ENCODE measurements at regions not wholly inside any gene's neighbourhood (a gene's known extent, or its start where the extent isn't known, plus 50 kb on each side); places are given as distances from the start of the nearest gene placed in this dataset.
"Not testable (repeated sequence)": the region's sequence is repeated elsewhere in the genome, so short reads cannot be mapped to it uniquely, and the experiment has no call there.

DNA sequence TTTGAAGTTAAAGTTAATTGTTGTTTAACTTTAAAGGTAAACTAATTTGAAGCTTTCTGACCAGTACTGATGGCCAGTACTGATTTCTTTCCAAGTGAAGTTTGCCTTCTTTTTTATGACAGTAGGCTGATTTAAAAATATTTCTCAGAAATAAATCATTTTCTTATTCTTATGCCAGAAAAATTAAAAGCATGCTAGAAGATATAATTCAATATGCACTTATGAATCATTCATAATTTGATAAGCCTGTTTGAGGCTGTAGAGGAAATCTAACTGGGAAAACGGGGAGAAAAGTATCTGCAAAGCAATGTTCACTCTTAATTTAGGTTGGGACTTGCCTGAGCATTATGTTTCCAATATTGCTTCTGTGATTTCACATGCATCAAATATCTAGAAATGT lies 1112.0 kb upstream of the INTU start:
- no peak for DNase-seq

DNA sequence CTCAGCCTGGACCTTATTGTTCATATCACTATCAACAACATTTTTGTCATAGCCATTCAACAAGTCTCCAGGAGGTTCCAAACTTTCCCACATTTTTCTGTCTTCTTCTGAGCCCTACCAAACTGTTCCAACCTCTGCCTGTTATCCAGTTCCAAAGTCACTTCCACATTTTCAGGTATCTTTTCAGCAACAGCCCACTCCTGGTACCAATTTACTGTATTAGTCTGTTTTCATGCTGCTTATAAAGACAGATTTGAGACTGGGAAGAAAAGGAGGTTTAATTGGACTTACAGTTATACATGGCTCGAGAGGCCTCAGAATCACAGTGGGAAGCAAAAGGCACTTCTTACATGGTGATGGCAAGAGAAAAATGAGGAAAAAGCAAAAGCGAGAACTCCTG lies 1107.4 kb upstream of the INTU start:
- not testable (repeated sequence) for DNase-seq

DNA sequence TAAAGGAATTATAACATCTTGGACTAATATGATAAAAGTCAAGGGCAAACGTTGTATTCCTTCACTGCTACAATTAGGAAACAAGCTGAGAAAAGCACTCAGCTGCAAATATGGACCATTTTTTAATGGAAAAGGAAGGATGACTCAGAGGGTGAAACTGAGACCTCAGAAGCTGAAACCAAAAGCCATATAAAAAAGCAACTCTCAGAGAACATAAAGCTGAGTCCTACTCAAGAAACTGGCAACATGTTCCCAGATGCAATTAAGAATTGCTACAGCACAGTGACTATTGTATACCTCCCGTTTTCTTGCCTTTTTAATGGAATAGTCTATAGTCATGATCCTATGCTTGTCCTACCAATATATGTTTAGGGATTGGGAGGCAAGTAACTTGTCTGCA lies 1106.4 kb upstream of the INTU start:
- DNase-seq = no peak

DNA sequence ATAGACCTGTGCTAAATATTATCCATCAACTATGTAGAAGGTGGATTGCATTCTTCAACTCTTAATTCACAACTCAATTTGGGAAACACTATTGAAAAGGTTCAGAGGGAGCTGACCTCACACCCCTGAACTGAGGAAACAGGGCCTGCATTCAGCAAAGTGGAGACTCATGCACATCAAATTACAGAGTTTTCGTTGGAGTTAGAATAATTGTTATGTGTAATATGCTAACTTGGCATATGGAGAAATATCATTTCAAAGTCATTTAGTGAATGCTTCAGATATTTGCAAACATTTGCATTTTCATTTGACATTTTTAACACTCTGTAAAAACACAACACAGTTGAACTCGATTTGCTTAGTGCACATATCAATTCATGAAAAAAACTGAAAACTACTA lies 1102.8 kb upstream of the INTU start:
- DNase-seq = no peak

DNA sequence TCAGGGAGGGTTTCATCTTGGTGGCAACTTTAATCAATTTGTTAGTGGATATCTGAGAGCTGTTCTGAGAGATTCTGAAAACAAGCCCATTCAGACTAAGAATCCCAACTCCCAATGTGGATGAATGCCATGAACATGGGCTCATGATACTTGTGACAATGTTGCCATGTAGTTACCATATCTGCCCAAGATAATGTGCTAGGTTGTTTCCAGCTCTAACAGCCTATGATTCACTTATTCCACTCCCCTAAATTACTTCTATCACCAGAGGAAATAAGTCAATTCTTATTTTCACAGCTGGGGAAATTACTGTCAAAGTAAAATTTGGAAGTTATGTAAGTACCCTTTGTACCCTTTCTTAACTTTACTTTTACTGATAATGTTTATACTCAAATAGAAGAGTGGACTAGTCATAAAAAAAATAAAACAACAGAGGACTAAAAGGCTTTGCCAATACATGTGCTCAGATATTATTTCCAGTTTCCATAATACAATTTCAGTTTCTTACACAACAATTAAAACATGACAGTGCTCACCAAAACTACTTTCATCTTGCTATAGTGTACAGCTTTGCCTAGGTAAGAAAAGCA lies 1101.7 kb upstream of the INTU start:
- no peak for DNase-seq

DNA sequence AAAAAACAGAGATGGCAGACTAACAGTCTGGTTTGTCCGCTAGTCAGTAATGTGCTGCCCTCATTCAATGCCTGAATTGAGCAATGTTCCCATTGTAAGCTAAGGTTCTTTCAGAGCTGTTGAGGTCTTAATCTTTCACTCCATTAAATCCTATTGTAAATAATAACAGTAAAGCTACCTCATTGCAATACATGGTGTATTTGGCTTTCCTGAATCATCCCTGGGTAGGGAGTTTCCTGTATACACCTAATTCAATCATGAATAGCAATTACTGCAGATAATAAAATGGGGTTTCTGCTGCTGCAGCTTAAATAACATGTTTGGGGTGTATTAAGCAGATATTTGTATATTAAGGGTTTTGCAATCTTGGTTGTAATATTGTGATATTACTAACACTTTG lies 1100.2 kb upstream of the INTU start:
- no peak for DNase-seq

DNA sequence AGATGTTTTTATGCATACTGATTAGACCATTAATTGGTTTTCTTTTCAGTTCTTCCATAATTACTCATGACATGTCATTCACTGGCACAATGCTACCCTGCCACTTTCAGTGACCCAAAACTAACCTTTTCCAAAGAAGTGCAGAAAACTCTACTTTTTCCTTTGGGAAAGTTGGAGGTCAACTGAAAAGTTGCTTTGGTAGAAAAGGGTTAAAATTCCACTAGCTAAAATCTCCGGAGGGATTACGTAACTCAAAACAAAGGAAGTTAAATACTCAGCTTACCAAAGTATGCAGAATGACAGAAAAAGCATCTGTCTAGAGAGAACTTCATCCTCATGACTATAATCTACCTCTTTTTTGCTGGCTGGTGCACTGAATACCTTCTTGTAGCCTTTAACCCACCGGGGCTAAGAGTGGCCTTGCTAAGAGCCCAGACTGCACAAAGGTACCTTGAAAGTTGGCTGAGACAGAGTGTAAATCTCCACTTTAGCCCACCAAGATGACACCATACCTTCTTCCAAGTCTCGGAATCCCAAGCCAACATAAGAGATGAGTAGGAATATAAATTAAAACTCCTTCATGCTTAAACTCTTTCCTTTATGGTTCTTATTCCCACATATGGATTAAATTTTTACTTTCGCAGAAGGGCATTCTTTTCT lies 1099.5 kb upstream of the INTU start:
- DNase-seq = peak; percentile 29 to 89 (median 60)

DNA sequence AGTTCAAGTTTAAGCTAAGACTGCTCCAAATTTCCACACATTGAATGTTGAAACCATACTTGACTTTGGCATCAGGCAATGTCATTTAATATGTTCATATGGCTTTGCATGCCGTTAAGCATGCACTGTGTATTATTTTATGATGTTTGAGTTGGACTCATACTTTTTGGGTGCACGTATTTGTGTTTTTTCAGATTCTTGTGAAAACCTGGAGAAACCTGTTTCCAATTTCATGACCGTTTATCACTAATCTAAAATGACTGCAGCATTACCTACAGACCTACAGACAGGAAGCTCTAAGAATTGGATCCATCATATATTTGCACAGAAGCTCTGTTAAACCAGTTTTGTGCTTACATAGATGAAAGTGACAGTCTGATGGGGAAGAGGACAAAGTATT lies 1093.0 kb upstream of the INTU start:
- no peak for DNase-seq

DNA sequence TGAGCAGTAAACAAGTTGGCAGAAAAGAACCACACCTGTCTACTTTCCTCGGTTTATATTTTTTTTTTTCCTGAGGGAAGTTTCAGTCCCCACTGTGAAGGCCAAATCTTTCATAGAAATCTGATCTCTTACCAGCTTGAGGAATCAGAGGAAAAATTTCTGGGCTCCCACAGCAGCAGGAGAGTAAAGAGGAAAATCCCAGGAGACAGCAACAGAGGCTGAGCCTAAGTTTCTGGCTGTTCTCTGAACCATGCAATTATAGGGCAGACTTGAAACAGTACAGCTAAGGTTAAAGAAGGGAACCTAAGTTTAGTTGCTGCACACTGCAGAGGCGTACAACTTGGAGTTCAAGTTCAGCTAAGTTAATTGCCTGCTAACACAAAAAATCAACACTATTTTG lies 1090.9 kb upstream of the INTU start:
- peak in 1 of 3 donors; percentile 18 for DNase-seq

DNA sequence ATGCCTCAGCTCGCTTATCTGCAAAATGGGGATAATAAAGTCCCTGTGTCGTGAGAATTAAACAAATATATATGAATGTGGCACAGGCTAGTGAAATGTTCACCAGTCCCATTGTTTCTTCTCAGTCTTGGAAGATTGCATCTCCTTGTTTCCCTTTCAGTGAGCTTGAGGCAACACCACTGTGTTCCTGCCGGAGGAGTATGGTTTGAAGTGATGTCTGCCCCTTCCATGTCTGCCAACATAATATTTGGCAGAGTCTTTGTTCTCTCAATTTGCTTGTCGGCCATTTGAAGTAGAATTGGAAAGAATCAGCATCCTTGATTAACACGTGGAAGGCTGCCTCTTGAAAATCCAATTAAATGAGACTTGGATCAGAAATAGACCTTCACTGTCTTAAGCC lies 1088.5 kb upstream of the INTU start:
- DNase-seq = no peak

DNA sequence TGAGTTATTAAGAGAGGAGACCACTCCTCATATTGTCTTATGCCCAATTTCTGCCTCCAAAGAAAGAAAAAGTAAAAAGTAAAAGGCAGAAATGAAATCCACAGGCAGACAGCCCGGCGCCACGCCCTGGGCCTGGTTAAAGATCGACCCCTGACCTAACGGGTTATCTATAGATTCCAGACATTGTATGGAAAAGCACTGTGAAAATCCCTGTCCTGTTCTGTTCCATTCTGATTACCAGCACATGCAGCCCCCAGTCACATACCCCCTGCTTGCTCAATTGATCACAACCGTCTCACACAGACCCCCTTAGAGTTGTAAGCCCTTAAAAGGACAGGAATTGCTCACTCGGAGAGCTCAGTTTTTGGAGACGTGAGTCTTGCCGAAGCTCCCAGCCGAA lies 1086.6 kb upstream of the INTU start:
- not testable (repeated sequence) for DNase-seq

DNA sequence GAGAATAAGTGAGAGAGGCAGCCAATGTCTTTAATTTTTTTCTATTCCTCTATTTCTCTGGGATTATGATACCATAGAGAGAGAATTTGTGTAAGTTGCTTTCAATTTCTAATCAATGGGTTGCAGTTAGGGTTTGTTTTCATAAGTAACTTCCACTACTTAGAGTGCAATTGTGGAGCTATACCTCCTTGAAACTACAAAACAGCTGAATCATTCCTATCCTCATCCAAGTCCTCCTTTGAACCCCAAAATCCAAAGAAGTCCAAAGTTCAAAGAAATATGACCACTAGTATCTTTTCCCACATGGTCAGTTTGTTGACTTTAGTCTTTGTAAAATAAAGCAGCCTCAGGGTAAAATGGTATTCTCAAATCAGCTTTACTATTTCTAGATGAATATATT lies 1085.4 kb upstream of the INTU start:
- no peak for DNase-seq

DNA sequence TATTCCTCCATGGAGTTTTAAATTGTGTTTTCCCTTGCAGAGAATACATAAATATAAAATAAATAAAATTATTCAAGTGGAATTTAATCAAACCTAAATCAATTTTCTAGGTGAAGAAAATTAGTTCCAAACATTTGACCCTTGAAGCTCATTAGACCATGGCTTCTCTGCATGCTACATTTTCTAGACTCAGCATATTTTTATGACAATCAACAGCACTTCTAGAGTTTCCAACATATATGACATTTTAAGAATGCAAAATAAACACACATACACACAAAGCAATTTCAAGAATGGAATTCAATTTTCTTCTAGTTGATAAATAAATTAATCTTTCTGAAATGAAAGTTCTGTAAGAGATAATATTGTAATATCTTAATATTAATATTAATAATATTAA lies 1083.9 kb upstream of the INTU start:
- no peak for DNase-seq

DNA sequence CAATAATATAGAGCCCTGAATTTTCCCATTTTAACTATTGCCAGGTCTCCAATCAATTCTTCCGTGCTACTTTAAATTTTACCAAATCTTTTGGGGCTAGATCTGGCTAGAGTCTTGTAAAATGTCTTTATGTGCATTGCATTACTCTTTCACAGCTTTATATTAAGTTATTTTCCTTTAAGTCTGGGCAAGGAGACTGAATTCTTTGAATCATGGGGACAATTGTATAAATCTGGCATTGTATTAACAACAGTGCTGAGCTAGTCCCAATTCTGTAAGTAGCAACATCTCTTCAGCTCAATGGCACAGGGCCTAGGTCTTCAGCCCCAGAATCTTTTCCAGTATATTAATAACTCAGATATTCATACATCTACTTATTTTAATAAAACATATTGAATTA lies 1080.4 kb upstream of the INTU start:
- peak; percentile 31 to 71 (median 47) for DNase-seq

DNA sequence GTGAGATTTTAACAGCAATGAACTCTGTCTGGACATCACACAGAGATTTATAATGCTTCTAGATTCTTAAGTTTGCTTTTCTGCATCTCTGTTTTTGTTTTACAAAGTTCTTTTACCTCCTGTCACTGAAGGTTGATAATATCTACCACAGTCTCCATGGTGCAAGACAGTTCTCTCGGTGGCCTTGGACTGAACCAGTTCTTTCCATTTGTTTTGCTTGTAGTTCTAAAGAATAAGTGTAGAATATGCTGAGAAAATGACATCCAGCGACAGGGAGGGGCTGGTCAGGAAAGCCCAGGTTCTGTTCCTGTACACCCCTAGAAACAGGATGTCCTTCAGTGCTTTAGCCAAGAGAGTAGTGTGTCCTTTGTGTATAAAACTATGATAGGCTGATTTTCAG lies 1079.5 kb upstream of the INTU start:
- DNase-seq = no peak

DNA sequence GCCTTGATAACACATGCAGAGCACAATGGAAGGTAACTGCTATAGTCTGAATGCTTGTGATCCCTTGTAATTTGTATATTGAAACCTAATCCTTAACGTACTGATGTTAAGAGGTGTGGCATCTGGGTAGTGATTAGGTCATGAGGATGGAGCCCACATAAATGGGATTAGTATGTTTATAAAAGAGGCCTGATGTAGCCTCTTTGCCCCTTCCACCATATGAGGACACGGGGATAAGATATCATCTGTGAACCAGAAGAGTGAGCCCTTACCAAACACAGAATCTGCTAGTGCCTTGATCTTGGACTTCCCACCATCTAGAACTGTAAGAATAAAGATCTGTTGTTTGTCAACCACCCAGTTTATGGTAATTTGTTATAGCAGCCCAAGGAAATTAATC lies 1074.2 kb upstream of the INTU start:
- DNase-seq = no peak

DNA sequence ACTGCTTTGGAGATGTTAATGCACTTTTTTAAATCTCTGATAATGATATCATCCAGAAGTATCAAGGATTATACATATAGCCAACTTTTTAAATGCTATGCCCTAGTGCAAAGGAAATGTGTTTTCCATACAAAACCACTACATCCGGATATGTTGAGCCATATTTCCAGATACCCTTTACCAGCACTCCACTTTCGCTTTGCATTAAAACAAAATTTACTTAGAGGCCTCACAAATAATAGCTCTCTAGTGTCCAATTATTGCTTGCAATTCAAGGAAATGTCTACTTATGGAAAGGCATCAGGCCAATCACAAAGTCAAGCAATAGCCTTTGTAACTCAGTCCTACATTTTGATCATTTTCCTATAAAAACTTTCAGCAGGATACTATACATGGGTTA lies 1072.8 kb upstream of the INTU start:
- DNase-seq = peak in 1 of 3 donors; percentile 50

DNA sequence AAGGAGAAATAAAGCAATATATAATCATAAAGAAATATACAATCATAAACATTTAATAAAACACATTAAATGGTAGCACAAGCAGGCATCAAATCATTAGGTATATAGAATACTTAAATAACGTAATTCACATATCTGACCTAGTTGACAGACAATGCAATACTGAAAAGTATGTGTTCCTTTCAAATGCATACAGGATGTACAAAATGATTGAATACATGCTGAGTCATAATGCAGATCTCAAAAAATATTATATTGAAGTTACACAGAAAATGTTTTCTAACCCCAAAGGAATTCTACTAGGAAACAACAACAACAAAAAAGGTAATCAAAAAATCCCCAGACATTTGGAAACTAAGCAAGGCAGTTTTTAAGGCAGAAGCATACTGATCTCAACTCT lies 1072.0 kb upstream of the INTU start:
- no peak for DNase-seq

DNA sequence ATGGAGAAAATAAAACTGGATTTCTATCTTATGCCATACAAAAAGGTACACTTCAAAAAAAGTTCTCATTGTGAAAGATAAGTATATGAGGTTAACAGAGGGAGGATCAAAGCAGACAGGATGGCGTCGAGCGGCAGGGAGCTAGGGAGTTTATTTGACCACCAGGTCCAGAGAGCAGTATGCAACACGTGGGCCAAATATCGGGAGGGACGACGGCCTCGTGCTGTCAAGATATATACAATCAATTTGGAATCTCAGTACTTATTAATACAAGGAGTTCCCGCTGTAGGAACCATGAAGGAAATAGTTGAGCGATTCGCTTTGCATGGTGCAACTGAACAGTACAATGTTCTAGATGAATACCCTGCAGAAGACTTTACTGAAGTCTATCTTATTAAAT lies 1069.4 kb upstream of the INTU start:
- no peak for DNase-seq

DNA sequence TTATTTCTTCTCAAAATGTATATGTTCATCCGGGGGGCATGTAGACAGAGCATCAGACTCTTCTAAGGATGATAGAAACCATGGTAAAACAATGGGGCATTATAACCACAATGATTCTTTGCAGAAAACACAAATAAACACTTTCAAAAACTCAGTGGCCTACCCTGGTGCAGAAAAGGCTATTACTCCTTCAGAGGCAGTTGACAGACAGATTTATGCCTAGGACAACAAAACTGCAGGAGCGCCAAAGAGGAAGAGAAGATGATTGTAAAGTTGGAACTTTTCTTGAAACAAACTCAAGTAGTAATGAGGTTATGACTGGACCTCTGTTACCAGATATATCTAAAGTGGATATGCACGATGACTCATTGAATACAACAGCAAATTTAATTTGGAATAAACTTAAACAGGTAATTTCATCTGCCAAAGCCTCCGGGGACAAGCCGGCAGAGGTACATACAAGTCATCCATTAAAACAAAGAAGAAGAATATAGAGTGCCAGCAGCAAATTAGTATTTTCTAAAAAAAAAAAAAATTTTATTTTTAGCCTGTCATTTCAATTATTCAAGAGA lies 1068.4 kb upstream of the INTU start:
- DNase-seq = no peak

DNA sequence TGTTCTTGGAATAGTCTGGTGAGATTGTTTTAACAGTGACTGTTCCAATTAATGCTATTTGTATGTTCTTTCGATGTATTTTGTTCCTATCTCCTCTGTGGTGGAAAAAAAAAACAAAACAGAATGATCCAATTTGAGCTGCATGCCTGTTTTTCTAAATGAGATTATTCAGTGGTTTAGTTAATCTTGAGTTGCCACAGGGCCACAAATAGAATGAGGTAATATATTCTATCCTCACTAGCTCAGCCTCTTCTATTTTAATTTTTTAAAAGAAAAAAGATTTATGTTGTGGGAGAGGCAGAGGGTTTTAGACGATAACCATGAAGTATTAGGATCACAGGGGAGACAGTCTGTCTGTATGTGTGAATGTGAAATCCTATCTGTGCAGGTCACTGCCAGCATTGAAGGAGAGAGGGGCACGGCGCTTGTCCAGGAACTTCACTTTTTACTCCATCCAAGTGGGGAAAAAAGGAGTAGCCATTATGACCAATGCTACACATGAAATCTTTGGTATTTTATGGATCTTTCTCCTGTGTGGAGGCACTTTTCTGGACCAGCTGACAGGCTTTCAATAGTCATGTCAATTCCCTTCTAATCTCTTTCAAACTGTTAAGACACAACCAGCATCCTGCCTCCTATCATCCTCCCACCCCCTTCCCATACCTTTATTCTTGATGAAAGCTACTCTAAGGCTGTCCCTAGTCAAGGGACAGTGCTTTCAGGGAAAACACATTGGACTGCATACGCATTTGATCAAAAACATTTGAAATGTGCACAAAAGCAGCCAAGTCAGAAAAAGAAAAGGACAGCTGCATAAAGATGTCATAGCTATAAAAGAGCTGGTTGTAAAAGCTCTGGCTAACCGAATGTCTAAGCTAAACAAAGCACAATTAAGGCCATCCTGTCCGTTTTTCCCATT lies 1063.8 kb upstream of the INTU start:
- DNase-seq = peak in 2 of 3 donors; percentile 30 to 71

DNA sequence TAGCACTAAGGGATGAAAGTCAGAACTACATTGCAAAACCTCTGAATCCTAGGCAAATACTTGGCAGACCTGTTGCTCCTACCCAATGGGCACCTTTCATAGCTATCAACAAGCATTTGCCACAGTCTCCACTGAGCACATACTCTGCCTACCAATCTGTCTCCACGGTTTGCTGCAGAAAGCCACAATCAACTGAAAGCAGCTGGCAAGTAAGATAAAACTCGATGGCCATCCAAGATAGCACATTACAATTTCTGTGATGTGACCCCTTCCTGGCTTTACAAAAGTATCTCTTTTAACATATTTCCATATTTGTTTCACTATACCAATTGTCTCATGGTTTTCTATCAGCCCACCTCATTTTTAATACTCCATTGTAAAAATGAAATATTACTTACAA lies 1060.5 kb upstream of the INTU start:
- no peak for DNase-seq

DNA sequence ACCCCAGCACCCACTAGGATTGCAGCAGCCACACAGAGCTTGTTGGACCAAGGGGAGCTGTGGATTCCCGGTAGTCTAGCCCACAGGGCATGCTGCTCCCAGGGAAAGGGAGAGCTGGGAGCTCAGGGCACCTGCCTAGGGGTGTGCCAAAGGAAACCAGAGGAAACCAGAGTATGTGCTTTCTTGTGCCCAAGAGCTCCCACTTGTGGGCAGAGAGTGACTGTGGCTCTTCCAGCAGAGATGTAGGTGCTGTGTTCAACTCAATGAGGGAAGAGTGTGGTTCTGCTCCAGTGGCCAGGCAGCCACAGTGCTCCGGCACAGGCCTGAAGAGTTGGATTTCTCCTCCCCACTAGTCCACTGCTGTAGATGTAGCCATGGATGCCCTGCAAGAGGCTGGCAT lies 1050.0 kb upstream of the INTU start:
- DNase-seq = no peak

All from muscle of back (tissue), 3 donors.